GM19324 (cell line): ENCODE measurements at regions not wholly inside any gene's neighbourhood (a gene's known extent, or its start where the extent isn't known, plus 50 kb on each side); places are given as distances from the start of the nearest gene placed in this dataset.
"Not testable (repeated sequence)": the region's sequence is repeated elsewhere in the genome, so short reads cannot be mapped to it uniquely, and the experiment has no call there.

Source experiments
- ATAC-seq: cut with Tn5 transposase; IDR thresholded peaks from one replicate; pipeline ENCODE4 v1.9.1; 2021; ENCODE audit warnings: mild to moderate bottlenecking, moderate library complexity; ENCODE audit not compliant: unreplicated experiment, low FRiP score

GRCh38 chr4:26199596-26199995, 121.2 kb upstream of the RBPJ start:
- ATAC-seq = no peak

GRCh38 chr4:26201120-26201519, 119.7 kb upstream of the RBPJ start:
- no peak for ATAC-seq

- no peak for ATAC-seq
These were observed 116.5 kb upstream of the RBPJ start for GRCh38 chr4:26204249-26204825.

- no peak for ATAC-seq
These were observed 115.9 kb upstream of the RBPJ start for GRCh38 chr4:26204911-26205370.

GRCh38 chr4:26206339-26206738, 114.5 kb upstream of the RBPJ start:
- ATAC-seq = no peak

- ATAC-seq = no peak
These were observed 113.8 kb upstream of the RBPJ start for GRCh38 chr4:26206999-26207398.

- ATAC-seq = no peak
These were observed 113.2 kb upstream of the RBPJ start for GRCh38 chr4:26207631-26208030.

- no peak for ATAC-seq
These were observed 112.4 kb upstream of the RBPJ start for GRCh38 chr4:26208237-26208994.

- not testable (repeated sequence) for ATAC-seq
These were observed 111.4 kb upstream of the RBPJ start for GRCh38 chr4:26209378-26209777.

GRCh38 chr4:26212528-26212927, 108.3 kb upstream of the RBPJ start:
- no peak for ATAC-seq

- ATAC-seq = no peak
These were observed 107.5 kb upstream of the RBPJ start for GRCh38 chr4:26213317-26213716.

GRCh38 chr4:26214994-26215393, 105.8 kb upstream of the RBPJ start:
- ATAC-seq = no peak

- no peak for ATAC-seq
These were observed 105.1 kb upstream of the RBPJ start for GRCh38 chr4:26215725-26216124.

- no peak for ATAC-seq
These were observed 103.3 kb upstream of the RBPJ start for GRCh38 chr4:26217481-26217880.

- ATAC-seq = no peak
These were observed 102.7 kb upstream of the RBPJ start for GRCh38 chr4:26217961-26218676.

GRCh38 chr4:26218677-26219605, 101.9 kb upstream of the RBPJ start:
- ATAC-seq = no peak

- no peak for ATAC-seq
These were observed 100.1 kb upstream of the RBPJ start for GRCh38 chr4:26220696-26221095.

GRCh38 chr4:26223155-26223554, 97.7 kb upstream of the RBPJ start:
- ATAC-seq = no peak

- no peak for ATAC-seq
These were observed 94.0 kb upstream of the RBPJ start for GRCh38 chr4:26226629-26227376.
